HEK293 (cell line): ENCODE measurements at regions not wholly inside any gene's neighbourhood (a gene's known extent, or its start where the extent isn't known, plus 50 kb on each side); places are given as distances from the start of the nearest gene placed in this dataset.

Experiments
- CTCF ChIA-PET: fragments of 350-600 bp; formaldehyde crosslinking; extraction: SDS; loops from one replicate; lab custom pipeline; 2021; ENCODE audit warnings: antibody characterized with exemption; lab: Yijun Ruan, JAX
- POLR2A ChIA-PET: fragments of 300-600 bp; formaldehyde crosslinking; extraction: SDS; loops from one replicate; lab custom pipeline; 2020; ENCODE audit warnings: antibody characterized with exemption, inconsistent platforms; lab: Yijun Ruan, JAX
- H3K27ac ChIP-seq: fragments of 200-500 bp; sonication (Bioruptor generic); 2 replicates; pipeline ENCODE4 v1.5.1; 2014; ENCODE audit warnings: low read depth, low read length, control low read depth, inconsistent platforms; ENCODE audit errors: extremely low read depth
- H3K36me3 ChIP-seq, 2 experiments: fragments of 200-500 bp in 1 of 2; sonication (Bioruptor generic) in 1 of 2; 1 replicate in 1 of 2; 2 replicates in 1 of 2; pipeline ENCODE4 v1.5.1; 2014 to 2017; ENCODE audit warnings: inconsistent platforms in 2 of 2, low read length in 2 of 2; ENCODE audit not compliant: control insufficient read depth in 2 of 2, insufficient read depth in 1 of 2
- H3K4me1 ChIP-seq: fragments of 200-500 bp; sonication (Bioruptor generic); 2 replicates; pipeline ENCODE4 v1.5.1; 2014; ENCODE audit warnings: mild to moderate bottlenecking, low read length, inconsistent platforms; ENCODE audit not compliant: control insufficient read depth, insufficient read depth
- H3K4me3 ChIP-seq: 2 replicates; pipeline ENCODE4 v1.5.1; 2011; ENCODE audit warnings: low read depth, mild to moderate bottlenecking, control low read depth, low read length, moderate library complexity
- H3K9me3 ChIP-seq: fragments of 200-500 bp; sonication (Bioruptor generic); 2 replicates; pipeline ENCODE4 v1.5.1; 2014; ENCODE audit warnings: low read depth, low read length, inconsistent platforms; ENCODE audit not compliant: control insufficient read depth, insufficient read depth
- BCL11B ChIP-seq: fragments of 450-650 bp; formaldehyde crosslinking; IDR thresholded peaks from 2 replicates; pipeline ENCODE4 v1.5.1; 2016; ENCODE audit warnings: low read depth, missing biosample characterization, missing genetic modification characterization
- KLF8 ChIP-seq: fragments of 450-650 bp; formaldehyde crosslinking; IDR thresholded peaks from 2 replicates; pipeline ENCODE4 v1.5.1; 2016; ENCODE audit warnings: missing biosample characterization, missing genetic modification characterization
- PRDM2 ChIP-seq: fragments of 450-650 bp; formaldehyde crosslinking; IDR thresholded peaks from 2 replicates; pipeline ENCODE4 v1.5.1; 2016; ENCODE audit warnings: missing biosample characterization, missing genetic modification characterization, borderline replicate concordance
- RBAK ChIP-seq: fragments of 450-650 bp; formaldehyde crosslinking; IDR thresholded peaks from 2 replicates; pipeline ENCODE4 v1.5.1; 2016; ENCODE audit warnings: missing biosample characterization, missing genetic modification characterization
- ZBTB17 ChIP-seq: fragments of 450-650 bp; formaldehyde crosslinking; IDR thresholded peaks from 2 replicates; pipeline ENCODE4 v1.5.1; 2016; ENCODE audit warnings: missing biosample characterization, missing genetic modification characterization
- ZBTB44 ChIP-seq: fragments of 450-650 bp; IDR thresholded peaks from 2 replicates; pipeline ENCODE4 v1.5.1; 2018; ENCODE audit warnings: missing biosample characterization, mild to moderate bottlenecking, missing genetic modification characterization
- ZFP41 ChIP-seq: fragments of 450-650 bp; formaldehyde crosslinking; IDR thresholded peaks from 2 replicates; pipeline ENCODE4 v1.5.1; 2016; ENCODE audit warnings: missing biosample characterization, missing genetic modification characterization, borderline replicate concordance
- ZNF202 ChIP-seq: fragments of 450-650 bp; formaldehyde crosslinking; IDR thresholded peaks from 2 replicates; pipeline ENCODE4 v1.5.1; 2016; ENCODE audit warnings: missing biosample characterization, missing genetic modification characterization, borderline replicate concordance
- ZNF211 ChIP-seq: fragments of 450-650 bp; formaldehyde crosslinking; IDR thresholded peaks from 2 replicates; pipeline ENCODE4 v1.5.1; 2016; ENCODE audit warnings: low read depth, missing biosample characterization, missing genetic modification characterization
- ZNF214 ChIP-seq: fragments of 450-650 bp; formaldehyde crosslinking; IDR thresholded peaks from 2 replicates; pipeline ENCODE4 v1.5.1; 2017; ENCODE audit warnings: missing biosample characterization, mild to moderate bottlenecking, missing genetic modification characterization, borderline replicate concordance
- ZNF23 ChIP-seq: fragments of 450-650 bp; formaldehyde crosslinking; IDR thresholded peaks from 2 replicates; pipeline ENCODE4 v1.5.1; 2016; ENCODE audit warnings: missing biosample characterization, missing genetic modification characterization, borderline replicate concordance
- ZNF354C ChIP-seq: fragments of 450-650 bp; formaldehyde crosslinking; IDR thresholded peaks from 2 replicates; pipeline ENCODE4 v1.5.1; 2016; ENCODE audit warnings: missing biosample characterization, missing genetic modification characterization, low read depth, borderline replicate concordance
- ZNF426 ChIP-seq: fragments of 450-650 bp; formaldehyde crosslinking; IDR thresholded peaks from 2 replicates; pipeline ENCODE4 v1.5.1; 2017; ENCODE audit warnings: missing biosample characterization, missing genetic modification characterization, mild to moderate bottlenecking, inconsistent platforms, moderate library complexity
- ZNF624 ChIP-seq: fragments of 450-650 bp; formaldehyde crosslinking; IDR thresholded peaks from 2 replicates; pipeline ENCODE4 v1.5.1; 2017; ENCODE audit warnings: missing biosample characterization, missing genetic modification characterization
- ZNF792 ChIP-seq: fragments of 450-650 bp; formaldehyde crosslinking; IDR thresholded peaks from 2 replicates; pipeline ENCODE4 v1.5.1; 2016; ENCODE audit warnings: missing biosample characterization, missing genetic modification characterization
- ZSCAN30 ChIP-seq: fragments of 450-650 bp; IDR thresholded peaks from 2 replicates; pipeline ENCODE4 v1.5.1; 2018; ENCODE audit warnings: missing biosample characterization, mild to moderate bottlenecking, missing genetic modification characterization, moderate library complexity
- TF ChIP-seq, protein P1 (sequence below): fragments of 450-650 bp; formaldehyde crosslinking; IDR thresholded peaks from 2 replicates; pipeline ENCODE4 v1.5.1; 2017; ENCODE audit warnings: missing biosample characterization, missing genetic modification characterization
- TF ChIP-seq, protein P2 (sequence below): fragments of 450-650 bp; formaldehyde crosslinking; IDR thresholded peaks from 2 replicates; pipeline ENCODE4 v1.5.1; 2016; ENCODE audit warnings: missing biosample characterization, missing genetic modification characterization
- TF ChIP-seq, protein P3 (sequence below): fragments of 450-650 bp; formaldehyde crosslinking; IDR thresholded peaks from 2 replicates; pipeline ENCODE4 v1.5.1; 2016; ENCODE audit warnings: missing biosample characterization, missing genetic modification characterization, low read depth
- TF ChIP-seq, protein P4 (sequence below): fragments of 450-650 bp; formaldehyde crosslinking; IDR thresholded peaks from 2 replicates; pipeline ENCODE4 v1.5.1; 2017; ENCODE audit warnings: missing biosample characterization, missing genetic modification characterization

GRCh38 chr3:31053299-31053698 is 158.8 kb upstream of the GADL1 start (continued):
- TF ChIP-seq ZNF211 (no peak), ZSCAN30 (no peak), ZNF202 (no peak), ZNF624 (tag by site-specific recombination) (no peak)
- TF ChIP-seq, protein P1, sequence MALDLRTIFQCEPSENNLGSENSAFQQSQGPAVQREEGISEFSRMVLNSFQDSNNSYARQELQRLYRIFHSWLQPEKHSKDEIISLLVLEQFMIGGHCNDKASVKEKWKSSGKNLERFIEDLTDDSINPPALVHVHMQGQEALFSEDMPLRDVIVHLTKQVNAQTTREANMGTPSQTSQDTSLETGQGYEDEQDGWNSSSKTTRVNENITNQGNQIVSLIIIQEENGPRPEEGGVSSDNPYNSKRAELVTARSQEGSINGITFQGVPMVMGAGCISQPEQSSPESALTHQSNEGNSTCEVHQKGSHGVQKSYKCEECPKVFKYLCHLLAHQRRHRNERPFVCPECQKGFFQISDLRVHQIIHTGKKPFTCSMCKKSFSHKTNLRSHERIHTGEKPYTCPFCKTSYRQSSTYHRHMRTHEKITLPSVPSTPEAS = no peak
- TF ChIP-seq, all 188 proteins: peak for 0

DNA sequence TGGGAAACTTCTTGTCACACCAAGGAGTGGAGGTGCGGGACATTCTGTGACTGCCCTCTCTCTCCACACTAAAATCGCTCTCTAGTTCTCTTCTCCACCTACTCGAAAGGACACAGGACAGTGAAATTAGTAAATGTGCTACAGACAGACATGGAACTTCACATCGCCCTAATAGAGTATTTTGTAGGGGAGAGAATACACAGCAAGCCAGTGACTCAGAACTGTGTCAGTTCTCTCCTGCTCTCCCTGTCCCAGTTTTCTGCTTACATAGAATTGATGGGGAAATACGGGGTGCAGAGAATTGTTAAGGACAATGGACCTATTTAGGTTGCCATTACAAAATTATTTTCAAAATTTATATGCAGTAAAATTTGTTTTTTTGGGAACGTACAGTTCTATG is 159.6 kb upstream of the GADL1 start:
- ChIA-PET POLR2A (no interaction called here), CTCF (interaction anchor here (0.6 kb wide), 1 partner anchor 80 kb away, joined by 3 read pairs; no protein-coding TSS in a partner anchor)
- no peaks in the 10 kb centered on the region for H3K36me3 ChIP-seq
- H3K4me1 ChIP-seq = no peaks in the 10 kb centered on the region
- no peak overlapping the region for H3K27ac ChIP-seq
- H3K9me3 ChIP-seq = no peaks in the 10 kb centered on the region
- no peak overlapping the region for H3K4me3 ChIP-seq
- no peak for TF ChIP-seq RBAK (tag by site-specific recombination)
- TF ChIP-seq ZFP41 = no peak
- TF ChIP-seq, protein P2, sequence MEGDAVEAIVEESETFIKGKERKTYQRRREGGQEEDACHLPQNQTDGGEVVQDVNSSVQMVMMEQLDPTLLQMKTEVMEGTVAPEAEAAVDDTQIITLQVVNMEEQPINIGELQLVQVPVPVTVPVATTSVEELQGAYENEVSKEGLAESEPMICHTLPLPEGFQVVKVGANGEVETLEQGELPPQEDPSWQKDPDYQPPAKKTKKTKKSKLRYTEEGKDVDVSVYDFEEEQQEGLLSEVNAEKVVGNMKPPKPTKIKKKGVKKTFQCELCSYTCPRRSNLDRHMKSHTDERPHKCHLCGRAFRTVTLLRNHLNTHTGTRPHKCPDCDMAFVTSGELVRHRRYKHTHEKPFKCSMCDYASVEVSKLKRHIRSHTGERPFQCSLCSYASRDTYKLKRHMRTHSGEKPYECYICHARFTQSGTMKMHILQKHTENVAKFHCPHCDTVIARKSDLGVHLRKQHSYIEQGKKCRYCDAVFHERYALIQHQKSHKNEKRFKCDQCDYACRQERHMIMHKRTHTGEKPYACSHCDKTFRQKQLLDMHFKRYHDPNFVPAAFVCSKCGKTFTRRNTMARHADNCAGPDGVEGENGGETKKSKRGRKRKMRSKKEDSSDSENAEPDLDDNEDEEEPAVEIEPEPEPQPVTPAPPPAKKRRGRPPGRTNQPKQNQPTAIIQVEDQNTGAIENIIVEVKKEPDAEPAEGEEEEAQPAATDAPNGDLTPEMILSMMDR (tag by site-specific recombination) = no peak

GRCh38 chr3:31055757-31056156 is 161.3 kb upstream of the GADL1 start:
- POLR2A ChIA-PET = no interaction called here
- no peak overlapping the region for H3K27ac ChIP-seq
- TF ChIP-seq ZBTB44 (tag by site-specific recombination) (no peak), PRDM2 (no peak), ZNF211 (no peak), ZNF214 (tag by site-specific recombination) (no peak), ZNF23 (tag by site-specific recombination) (no peak), ZNF354C (no peak), KLF8 (tag by site-specific recombination) (no peak), ZNF426 (tag by site-specific recombination) (no peak), ZBTB17 (tag by site-specific recombination) (no peak), ZNF792 (tag by site-specific recombination) (no peak), BCL11B (tag by site-specific recombination) (no peak)
- TF ChIP-seq, protein P3, sequence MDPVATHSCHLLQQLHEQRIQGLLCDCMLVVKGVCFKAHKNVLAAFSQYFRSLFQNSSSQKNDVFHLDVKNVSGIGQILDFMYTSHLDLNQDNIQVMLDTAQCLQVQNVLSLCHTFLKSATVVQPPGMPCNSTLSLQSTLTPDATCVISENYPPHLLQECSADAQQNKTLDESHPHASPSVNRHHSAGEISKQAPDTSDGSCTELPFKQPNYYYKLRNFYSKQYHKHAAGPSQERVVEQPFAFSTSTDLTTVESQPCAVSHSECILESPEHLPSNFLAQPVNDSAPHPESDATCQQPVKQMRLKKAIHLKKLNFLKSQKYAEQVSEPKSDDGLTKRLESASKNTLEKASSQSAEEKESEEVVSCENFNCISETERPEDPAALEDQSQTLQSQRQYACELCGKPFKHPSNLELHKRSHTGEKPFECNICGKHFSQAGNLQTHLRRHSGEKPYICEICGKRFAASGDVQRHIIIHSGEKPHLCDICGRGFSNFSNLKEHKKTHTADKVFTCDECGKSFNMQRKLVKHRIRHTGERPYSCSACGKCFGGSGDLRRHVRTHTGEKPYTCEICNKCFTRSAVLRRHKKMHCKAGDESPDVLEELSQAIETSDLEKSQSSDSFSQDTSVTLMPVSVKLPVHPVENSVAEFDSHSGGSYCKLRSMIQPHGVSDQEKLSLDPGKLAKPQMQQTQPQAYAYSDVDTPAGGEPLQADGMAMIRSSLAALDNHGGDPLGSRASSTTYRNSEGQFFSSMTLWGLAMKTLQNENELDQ = no peak
- TF ChIP-seq, protein P4, sequence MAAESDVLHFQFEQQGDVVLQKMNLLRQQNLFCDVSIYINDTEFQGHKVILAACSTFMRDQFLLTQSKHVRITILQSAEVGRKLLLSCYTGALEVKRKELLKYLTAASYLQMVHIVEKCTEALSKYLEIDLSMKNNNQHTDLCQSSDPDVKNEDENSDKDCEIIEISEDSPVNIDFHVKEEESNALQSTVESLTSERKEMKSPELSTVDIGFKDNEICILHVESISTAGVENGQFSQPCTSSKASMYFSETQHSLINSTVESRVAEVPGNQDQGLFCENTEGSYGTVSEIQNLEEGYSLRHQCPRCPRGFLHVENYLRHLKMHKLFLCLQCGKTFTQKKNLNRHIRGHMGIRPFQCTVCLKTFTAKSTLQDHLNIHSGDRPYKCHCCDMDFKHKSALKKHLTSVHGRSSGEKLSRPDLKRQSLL (tag by site-specific recombination) = no peak

More at GRCh38 chr3:31055757-31056156, 161.3 kb upstream of the GADL1 start:
- Histone ChIP-seq H3K4me1 (no peaks in the 10 kb centered on the region), H3K36me3 (no peaks in the 10 kb centered on the region), H3K9me3 (no peaks in the 10 kb centered on the region), H3K4me3 (no peak overlapping the region)
- CTCF ChIA-PET = no interaction called here
